ENCODE measurements at regions not wholly inside any gene's neighbourhood (a gene's known extent, or its start where the extent isn't known, plus 50 kb on each side); places are given as distances from the start of the nearest gene placed in this dataset.

GRCh38 chr20:40262219-40262618 is 426.8 kb downstream of the MAFB start:
- no peak for TF ChIP-seq CREB1 (IDR thresholded peaks at IDR 0.05)
- no peak for TF ChIP-seq TAF1 (IDR thresholded peaks at IDR 0.05; ENCODE audit: low read depth, low read length)
- TF ChIP-seq CHD7 (IDR thresholded peaks at IDR 0.05; ENCODE audit: insufficient replicate concordance, low read length) = no peak
- TF ChIP-seq RXRA (IDR thresholded peaks at IDR 0.05; ENCODE audit: insufficient read depth, low read depth, low read length) = no peak
- TF ChIP-seq RAD21 (IDR thresholded peaks at IDR 0.05 in 1 of 2, conservative IDR thresholded peaks at IDR 0.05 in 1 of 2; ENCODE audit: low read depth in 2 of 2, low read length in 2 of 2) = no peak
- no peak for TF ChIP-seq JUN (IDR thresholded peaks at IDR 0.05; ENCODE audit: low read depth, low read length)
- TF ChIP-seq PHF8 (conservative IDR thresholded peaks at IDR 0.05; ENCODE audit: low read depth, low read length) = no peak
- no peak for TF ChIP-seq FOSL1 (IDR thresholded peaks at IDR 0.05; ENCODE audit: insufficient read depth, low read depth, low read length)
- no peak for TF ChIP-seq YY1 (IDR thresholded peaks at IDR 0.05; ENCODE audit: low read depth, low read length)
- TF ChIP-seq CTCF (IDR thresholded peaks at IDR 0.05; ENCODE audit: control extremely low read depth in 1 of 3, insufficient read depth in 1 of 3, low read depth in 1 of 3, low read length in 3 of 3) = no peak
- no peak for TF ChIP-seq SIX5 (IDR thresholded peaks at IDR 0.05; ENCODE audit: low read depth, low read length)
